ENCODE measurements at regions not wholly inside any gene's neighbourhood (a gene's known extent, or its start where the extent isn't known, plus 50 kb on each side); places are given as distances from the start of the nearest gene placed in this dataset.

DNA sequence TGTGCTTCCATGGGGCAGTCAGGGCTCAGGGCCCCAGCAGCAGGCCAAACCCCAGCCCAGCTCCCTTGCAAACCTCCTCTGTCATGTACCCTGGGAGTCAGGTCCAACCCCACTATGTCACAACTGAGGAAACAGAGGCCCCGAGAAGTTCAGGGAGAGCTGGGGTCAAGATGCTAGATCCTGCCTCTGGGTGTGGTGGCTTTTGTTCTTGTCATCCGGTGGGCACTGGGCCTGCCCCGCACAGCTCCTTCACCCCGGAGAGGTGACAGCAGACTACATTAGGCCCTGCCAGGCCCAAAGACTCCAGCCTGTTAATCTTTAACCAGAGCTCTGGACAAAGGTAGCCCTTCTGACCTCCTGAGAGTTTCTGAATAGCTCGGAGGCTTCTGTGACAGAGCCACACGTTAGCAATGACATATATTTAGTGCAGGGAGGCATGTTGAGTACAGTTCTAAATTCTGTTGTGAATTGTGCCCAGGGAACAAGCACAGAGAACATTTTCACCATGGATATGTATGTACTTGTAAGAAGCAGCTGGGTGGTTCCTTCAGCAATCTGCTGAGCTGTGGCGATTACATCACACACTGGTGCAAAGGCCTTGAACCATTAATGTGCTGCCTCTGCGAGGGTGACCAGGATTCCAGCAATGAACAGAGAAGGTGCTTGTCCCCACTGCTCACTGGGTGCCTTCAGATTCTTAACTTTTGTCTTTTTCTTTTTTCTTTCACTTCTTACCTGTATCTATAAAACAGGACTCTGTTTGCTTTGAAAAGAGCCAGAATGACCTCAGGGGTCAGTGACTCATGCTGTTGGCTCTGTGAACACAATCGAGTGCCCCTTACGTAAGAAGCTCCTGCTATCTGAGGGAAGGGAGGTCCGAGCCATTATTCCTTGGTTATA is 102.8 kb downstream of the RHOU start:
- Histone ChIP-seq H3K4me3 (replicated peaks; ENCODE audit: low read depth, low read length) (no peak overlapping the region), H3K27me3 (replicated peaks; ENCODE audit: control insufficient read depth, insufficient read depth, low read length) (no peaks in the 10 kb centered on the region; the same call in 1 of the 2 replicates), H3K36me3 (ENCODE audit: control insufficient read depth, insufficient read depth, low read length) (no peaks in the 10 kb centered on the region)
- no peak for DNase-seq (ENCODE audit: extremely low read depth, insufficient read length)
- TF ChIP-seq, protein P1, sequence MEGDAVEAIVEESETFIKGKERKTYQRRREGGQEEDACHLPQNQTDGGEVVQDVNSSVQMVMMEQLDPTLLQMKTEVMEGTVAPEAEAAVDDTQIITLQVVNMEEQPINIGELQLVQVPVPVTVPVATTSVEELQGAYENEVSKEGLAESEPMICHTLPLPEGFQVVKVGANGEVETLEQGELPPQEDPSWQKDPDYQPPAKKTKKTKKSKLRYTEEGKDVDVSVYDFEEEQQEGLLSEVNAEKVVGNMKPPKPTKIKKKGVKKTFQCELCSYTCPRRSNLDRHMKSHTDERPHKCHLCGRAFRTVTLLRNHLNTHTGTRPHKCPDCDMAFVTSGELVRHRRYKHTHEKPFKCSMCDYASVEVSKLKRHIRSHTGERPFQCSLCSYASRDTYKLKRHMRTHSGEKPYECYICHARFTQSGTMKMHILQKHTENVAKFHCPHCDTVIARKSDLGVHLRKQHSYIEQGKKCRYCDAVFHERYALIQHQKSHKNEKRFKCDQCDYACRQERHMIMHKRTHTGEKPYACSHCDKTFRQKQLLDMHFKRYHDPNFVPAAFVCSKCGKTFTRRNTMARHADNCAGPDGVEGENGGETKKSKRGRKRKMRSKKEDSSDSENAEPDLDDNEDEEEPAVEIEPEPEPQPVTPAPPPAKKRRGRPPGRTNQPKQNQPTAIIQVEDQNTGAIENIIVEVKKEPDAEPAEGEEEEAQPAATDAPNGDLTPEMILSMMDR (IDR thresholded peaks at IDR 0.05; ENCODE audit: insufficient read depth, low read length, poor library complexity, severe bottlenecking) = no peak

GRCh38 chr1:228838717-228839500 is 103.6 kb downstream of the RHOU start:
- H3K27me3 ChIP-seq (replicated peaks; ENCODE audit: control insufficient read depth, insufficient read depth, low read length) = no peaks in the 10 kb centered on the region; the same call in 1 of the 2 replicates
- DNase-seq (ENCODE audit: extremely low read depth, insufficient read length) = no peak
- H3K4me3 ChIP-seq (replicated peaks; ENCODE audit: low read depth, low read length) = no peak overlapping the region
- TF ChIP-seq, protein P1 (IDR thresholded peaks at IDR 0.05; ENCODE audit: insufficient read depth, low read length, poor library complexity, severe bottlenecking) = no peak
- H3K36me3 ChIP-seq (ENCODE audit: control insufficient read depth, insufficient read depth, low read length) = no peaks in the 10 kb centered on the region

GRCh38 chr1:228839656-228840055 is 104.4 kb downstream of the RHOU start:
- no peak overlapping the region for H3K4me3 ChIP-seq (replicated peaks; ENCODE audit: low read depth, low read length)
- H3K27me3 ChIP-seq (replicated peaks; ENCODE audit: control insufficient read depth, insufficient read depth, low read length) = no peaks in the 10 kb centered on the region; the same call in 1 of the 2 replicates
- DNase-seq (ENCODE audit: extremely low read depth, insufficient read length) = no peak
- no peaks in the 10 kb centered on the region for H3K36me3 ChIP-seq (ENCODE audit: control insufficient read depth, insufficient read depth, low read length)
- TF ChIP-seq, protein P1 (IDR thresholded peaks at IDR 0.05; ENCODE audit: insufficient read depth, low read length, poor library complexity, severe bottlenecking) = no peak

DNA sequence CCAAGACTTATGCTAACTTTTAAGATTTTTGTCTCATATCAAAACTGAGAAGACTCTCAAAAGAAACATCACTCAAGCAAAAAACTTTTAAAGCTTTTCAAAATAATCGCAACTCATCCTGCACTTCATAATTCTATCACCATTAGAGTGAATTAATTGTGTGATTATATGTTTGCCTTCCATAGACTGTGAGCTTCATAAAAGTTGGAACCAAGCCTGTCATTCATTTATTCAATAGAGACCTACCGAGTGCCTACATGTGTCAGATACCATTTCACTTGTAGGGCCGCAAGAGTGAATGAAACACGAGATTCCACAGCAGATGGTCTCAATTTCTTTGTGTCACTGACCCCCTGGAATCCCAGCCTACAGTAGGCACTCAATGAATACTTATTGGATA is 106.4 kb downstream of the RHOU start:
- no peak overlapping the region for H3K4me3 ChIP-seq (replicated peaks; ENCODE audit: low read depth, low read length)
- TF ChIP-seq, protein P1 (IDR thresholded peaks at IDR 0.05; ENCODE audit: insufficient read depth, low read length, poor library complexity, severe bottlenecking) = no peak
- no peak for DNase-seq (ENCODE audit: extremely low read depth, insufficient read length)
- no peaks in the 10 kb centered on the region for H3K36me3 ChIP-seq (ENCODE audit: control insufficient read depth, insufficient read depth, low read length)
- H3K27me3 ChIP-seq (replicated peaks; ENCODE audit: control insufficient read depth, insufficient read depth, low read length) = no peaks in the 10 kb centered on the region; the same call in 1 of the 2 replicates

DNA sequence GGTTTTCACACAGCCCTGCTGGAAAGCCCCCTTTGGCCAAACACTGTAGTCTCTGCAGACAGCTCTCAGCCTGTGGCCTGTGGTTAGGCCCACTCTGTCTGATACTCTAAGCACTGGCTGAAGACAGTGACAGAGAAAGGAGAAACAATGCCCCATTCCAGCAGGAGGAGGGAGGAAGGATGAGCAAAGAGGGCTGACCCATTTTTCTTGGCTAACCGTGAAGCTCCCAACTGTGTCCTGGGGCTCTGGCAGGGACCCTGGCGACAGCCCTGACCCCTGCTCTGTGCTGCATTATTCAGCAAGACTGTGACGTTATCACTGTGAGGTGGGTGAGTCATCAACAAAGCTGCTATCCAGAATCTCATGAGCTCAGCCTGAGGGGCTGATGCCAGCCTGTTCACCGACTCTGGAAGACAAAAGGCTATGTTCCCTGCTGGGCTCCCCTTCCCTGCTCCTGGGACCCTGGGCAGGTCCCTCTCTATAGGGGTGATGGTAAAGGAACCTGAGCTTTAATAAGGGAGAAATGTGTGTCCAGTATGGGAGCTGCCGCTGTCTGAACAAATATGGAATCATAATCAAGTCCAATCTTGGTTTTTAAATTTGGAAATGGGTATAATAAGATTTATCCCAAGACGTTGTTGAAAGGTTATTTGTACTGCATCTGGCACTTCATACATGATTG is 107.0 kb downstream of the RHOU start:
- Histone ChIP-seq H3K4me3 (replicated peaks; ENCODE audit: low read depth, low read length) (no peak overlapping the region), H3K27me3 (replicated peaks; ENCODE audit: control insufficient read depth, insufficient read depth, low read length) (no peaks in the 10 kb centered on the region; the same call in 1 of the 2 replicates), H3K36me3 (ENCODE audit: control insufficient read depth, insufficient read depth, low read length) (no peaks in the 10 kb centered on the region)
- DNase-seq (ENCODE audit: extremely low read depth, insufficient read length) = no peak
- TF ChIP-seq, protein P1 (IDR thresholded peaks at IDR 0.05; ENCODE audit: insufficient read depth, low read length, poor library complexity, severe bottlenecking) = no peak
